DND-41 (cell line): ENCODE measurements at regions not wholly inside any gene's neighbourhood (a gene's known extent, or its start where the extent isn't known, plus 50 kb on each side); places are given as distances from the start of the nearest gene placed in this dataset.

ENCODE experiments used
- CTCF ChIP-seq: IDR thresholded peaks from 2 replicates; pipeline ENCODE4 v1.5.1; 2012; ENCODE audit warnings: borderline replicate concordance, low read length, moderate library complexity, mild to moderate bottlenecking; ENCODE audit not compliant: poor library complexity, severe bottlenecking; ENCODE audit errors: extremely low read depth
- EZH2 ChIP-seq: IDR thresholded peaks from 3 replicates; pipeline ENCODE4 v1.6.1; 2012; ENCODE audit warnings: borderline replicate concordance, low read depth, mild to moderate bottlenecking, moderate library complexity, low read length, inconsistent platforms; ENCODE audit not compliant: severe bottlenecking

DNA sequence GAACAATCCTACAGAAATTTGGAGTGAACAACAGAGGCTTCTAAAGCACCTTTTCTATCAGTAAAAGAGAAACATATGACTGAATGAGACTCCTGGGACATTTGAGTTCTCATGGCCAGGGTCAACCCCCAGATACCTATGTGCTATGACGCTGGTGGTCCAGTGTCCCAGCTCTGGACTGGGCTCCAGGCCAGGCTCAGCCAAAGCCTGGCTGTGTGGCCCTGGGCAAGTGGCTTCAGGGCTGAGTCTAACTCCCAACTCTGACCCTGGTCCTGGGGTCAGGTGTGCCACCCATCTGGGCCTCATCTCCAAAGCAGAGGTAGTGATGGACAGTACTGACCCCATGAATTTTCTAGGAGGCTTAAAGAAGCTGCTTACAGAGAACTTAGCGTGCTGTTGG lies 147.8 kb downstream of the FBLN2 start:
- no peak for TF ChIP-seq CTCF
- TF ChIP-seq EZH2 = no peak
